HG03095 (cell line): ENCODE measurements at regions not wholly inside any gene's neighbourhood (a gene's known extent, or its start where the extent isn't known, plus 50 kb on each side); places are given as distances from the start of the nearest gene placed in this dataset.
"Not testable (repeated sequence)": the region's sequence is repeated elsewhere in the genome, so short reads cannot be mapped to it uniquely, and the experiment has no call there.

Experiments used
- ATAC-seq: cut with Tn5 transposase; IDR thresholded peaks from one replicate; pipeline ENCODE4 v1.9.1; 2021; ENCODE audit warnings: moderate library complexity; ENCODE audit not compliant: unreplicated experiment

DNA sequence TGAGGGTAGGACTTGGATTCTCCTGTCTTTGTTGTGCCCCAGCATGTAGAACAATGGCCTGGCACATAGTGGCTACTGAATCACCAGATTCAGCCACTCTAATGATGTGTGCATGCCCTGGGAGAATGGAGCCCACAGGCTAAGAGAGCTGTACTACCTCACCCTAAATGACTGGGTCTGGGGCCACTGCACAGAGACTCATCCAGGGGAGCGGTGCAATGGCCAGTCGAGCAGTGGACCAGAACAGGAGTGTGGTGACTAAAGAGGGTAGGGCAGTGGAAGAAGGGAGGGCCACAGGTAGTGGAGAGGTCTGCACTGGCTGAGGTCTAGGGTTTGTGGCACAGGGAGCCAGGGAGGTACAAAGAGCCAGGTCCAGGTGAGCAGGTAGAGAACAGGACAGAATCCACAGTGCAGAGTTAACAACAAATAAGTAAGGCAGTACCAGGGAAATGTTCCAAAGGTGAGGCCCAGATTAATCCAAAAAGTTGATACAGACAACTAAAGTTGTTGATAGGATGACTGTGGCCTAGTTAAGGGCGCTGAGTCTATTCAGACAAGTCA lies 142.7 kb upstream of the ATP11B start:
- no peak for ATAC-seq

DNA sequence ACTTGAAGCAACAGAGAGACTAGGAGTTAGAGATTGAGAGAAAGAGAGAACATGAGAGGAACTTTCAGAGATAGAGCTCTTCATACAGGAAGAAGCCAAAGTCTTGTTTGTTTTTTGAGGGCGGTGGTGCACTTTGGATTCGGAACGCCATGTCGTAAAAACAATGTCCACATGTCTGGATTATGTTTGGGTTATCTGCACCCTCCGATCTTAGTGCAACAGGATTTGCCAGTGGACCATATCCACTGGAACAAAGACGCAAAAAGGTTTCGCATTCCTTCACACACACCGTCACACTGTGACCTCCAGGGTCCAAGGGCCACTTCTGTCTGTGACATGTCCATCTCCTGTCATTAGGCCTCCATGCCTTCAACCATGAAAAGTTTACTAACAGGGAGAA lies 141.8 kb upstream of the ATP11B start:
- no peak for ATAC-seq

DNA sequence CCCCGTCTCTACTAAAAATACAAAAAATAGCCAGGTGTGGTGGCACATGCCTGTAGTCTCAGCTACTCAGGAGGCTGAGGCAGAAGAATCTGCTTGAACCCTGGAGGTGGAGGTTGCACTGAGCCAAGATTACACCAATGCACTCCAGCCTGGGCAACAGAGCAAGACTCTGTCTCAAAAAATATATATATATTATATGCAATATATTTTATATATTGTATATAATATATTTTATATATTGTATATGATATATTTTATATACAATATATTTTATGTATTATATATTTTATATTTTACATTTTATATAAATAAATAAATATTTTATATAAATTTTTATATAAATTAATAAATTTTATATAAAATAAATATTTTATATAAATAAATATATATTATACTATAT lies 140.2 kb upstream of the ATP11B start:
- not testable (repeated sequence) for ATAC-seq

DNA sequence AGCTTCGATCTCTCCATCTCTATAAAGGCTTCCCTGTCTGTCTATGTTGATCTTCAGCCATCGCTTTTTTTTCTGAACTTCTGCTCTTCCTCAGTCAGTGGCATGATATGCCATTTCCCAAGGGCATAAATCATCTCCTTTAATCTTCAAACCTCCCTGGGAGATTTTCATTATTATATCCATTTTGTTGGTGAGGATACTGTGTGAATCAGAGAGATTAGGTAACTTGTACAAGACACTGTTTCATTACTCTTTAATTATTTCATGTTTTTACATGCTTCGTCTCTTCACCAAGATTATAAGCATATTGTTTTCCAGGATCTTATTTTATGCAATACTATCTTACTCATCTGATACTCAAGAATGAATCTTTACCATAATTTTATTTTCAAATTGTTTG lies 124.8 kb upstream of the ATP11B start:
- ATAC-seq, result no peak

DNA sequence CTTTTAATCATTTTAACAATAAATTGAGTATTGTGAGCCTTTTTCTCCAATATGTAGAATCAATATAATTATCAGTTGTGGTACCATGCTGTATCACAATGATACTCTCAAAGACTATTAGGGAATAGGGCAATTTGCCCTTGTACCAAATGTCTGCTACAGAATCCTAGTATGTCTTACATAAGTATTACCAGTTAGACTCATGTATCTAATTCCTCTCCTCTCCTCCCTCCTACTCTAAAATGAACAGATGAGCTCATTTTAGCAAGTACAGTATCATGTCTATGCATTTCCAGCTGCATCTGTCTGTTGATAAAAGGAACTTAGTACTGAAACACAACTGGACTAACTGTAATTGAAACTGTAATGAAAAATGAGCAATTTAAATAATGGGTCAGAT lies 124.3 kb upstream of the ATP11B start:
- ATAC-seq, result no peak

DNA sequence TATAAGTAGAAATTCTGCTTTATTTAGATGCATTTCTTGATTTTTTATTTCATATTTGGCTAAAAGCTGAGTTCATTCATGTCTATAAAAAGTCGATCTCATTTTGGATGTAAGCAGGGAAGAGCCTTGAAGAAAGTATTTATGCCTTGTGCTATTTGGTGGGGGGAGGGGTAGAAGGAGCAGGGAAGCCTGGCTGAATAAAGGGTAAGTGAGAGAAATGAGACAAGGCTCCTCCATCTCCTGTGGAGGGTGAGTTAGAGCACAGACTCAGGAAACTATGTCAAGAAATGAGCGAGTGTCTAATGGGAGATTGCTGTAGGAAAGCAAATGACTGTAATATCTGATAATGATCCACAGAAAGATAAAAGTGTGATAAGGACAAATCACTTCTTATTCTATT lies 121.8 kb upstream of the ATP11B start:
- no peak for ATAC-seq

DNA sequence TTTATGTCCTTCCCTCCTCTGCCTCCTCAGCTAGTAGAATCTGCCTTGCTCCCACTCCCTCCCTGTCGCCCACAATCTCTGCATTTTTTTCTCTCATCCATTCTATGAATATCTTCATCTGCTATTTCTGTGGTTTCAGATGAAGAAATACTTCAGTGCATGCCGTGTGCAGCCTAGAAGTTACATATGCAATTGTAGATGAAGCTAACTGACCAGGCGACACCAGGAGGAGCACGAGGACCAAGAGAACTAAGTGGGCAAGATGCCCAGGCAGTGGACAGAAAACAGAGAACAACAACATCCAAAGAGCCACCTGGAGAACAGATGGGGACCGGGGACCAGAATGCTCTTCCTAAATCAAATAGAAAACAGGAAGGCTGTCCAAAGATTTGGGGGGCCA lies 121.4 kb upstream of the ATP11B start:
- ATAC-seq, result no peak

DNA sequence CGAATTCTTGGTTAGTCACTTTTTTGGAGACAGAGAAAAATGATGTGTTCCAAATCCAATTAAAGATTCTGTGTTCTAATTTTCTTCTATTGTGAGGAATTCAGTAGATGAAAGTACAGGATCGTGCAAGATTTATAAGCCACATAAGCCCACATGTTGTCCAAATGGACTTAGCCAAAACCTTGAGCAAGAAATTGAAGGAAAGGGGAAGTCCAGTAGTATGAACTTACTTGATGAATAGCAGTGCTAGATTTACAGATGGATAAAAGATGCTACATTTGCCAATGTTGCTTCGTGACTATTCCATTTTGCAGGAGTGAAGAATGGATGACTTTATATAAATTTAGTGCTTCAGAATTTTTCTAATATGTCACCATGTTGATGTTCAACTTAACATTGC lies 120.0 kb upstream of the ATP11B start:
- ATAC-seq, result no peak

DNA sequence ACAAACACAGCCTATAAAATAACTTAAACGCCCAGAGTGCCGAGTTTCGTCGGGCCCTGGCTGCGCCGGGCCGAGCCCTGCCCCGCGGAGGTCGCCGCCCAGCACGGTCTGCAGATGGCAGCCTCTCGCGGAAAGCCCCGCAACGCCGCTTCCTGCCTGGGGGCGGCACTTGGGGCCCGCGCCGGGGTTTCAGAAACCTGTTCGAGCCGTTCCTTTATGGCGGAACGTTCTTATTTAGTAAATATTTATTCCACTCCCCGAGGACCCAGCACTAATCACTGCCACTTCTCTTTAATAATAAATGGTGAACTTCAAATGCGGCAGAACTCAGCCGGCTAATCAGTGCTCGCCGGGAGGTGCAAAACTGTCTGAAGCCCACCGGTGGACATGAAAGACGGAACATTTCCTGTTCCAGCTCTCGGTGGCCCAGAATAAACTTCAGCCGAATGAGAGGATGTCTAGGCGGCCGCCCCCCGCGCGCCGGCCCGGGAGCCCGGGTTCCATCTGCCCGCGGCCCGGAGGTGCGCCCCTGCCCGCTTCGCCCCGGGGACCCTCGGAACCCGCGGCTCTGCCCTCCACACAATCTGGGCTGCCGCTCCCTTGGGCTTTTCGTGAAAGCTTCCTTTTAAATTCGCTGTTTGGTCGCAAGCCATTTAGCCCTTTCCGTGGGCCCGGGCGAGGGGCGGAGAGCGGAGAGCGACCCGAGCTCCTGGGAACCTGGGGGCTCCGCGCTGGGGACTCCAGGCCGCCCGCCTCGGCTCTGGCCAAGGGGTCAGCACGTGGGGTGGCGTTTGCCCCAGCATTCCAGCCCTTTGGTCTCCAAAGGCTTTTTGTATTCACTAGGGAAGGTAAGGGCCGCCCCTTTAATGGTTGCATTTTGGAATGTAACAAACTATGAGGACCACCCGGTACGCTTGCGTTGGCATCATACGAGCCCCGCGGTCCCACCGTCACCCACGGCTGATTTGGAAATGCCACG lies 110.8 kb upstream of the ATP11B start:
- peak; percentile 92 for ATAC-seq

DNA sequence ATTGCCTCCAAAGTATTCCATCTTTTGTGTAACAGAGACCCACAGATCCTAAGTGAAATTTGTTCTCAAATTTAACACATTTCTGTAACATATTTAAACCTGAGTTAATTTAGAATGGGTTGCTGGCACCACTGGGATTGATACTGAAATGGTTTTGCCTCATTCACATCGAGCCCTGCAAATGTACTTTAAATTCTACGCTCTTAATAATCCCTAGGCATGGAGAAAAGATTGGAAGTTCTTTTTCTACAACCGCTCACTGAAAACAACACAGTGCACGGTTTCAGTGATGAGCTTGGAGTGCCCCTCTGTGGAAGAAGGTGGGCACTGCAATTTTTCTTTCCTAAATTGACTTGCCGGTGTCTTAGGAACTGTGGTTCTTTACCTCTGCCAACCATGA lies 109.9 kb upstream of the ATP11B start:
- peak; percentile 61 for ATAC-seq

DNA sequence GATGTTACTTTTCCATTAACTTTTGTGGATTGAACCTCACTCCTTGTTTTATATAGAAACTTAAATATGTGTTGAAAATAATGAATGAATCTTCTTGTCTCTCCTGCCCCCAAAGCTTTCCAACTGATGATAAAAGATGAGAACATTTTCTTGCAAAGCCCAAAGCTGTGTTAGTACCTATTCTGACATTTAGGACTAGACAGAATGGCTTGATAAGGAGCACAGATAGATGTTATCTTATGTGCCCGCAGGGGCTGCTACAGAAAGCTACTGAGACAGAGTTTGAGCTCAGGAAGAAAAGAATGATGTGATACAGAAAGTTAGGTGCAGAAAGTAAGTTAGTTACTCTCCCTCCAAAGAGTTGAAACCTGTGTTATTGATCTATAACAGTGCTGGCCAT lies 109.4 kb upstream of the ATP11B start:
- no peak for ATAC-seq

DNA sequence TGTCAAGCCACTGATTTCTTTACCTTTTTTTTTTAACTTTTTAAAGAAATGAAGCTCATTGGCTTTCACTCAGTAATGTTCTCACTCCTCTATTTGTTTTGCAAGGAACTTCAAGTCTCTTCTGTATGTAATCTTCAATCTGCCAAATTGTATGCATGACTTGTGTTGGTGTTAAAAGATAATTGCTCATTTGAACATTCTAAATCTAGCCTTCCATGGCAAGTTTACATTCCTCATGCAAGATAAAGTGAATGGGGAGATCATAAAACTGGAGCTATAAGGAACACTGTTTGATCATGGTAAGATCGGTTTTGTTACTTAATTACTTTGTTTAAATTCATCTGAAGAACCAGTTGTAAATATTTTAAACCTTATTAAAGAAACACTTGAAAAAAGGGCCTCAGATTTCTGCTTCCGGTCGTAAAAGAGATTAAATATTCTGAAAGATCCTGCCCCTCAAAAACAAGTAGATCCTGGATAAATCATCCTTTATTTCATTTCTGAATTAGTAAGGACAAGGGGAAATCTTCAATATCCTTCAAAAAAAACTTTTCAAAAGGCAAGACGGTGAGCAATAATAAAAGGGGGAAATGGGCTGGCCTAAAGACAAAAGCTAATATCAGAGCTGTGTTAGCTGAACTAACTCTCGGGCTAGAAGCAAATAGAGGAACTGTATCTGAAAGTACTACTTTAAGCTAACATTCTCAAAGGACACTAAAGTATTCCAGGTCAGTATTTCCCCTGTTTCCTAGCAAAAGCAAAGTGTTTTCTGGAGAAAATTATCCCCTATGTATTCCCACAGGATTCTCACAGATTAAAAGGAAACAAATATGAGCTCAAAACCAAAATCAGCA lies 107.0 kb upstream of the ATP11B start:
- no peak for ATAC-seq

DNA sequence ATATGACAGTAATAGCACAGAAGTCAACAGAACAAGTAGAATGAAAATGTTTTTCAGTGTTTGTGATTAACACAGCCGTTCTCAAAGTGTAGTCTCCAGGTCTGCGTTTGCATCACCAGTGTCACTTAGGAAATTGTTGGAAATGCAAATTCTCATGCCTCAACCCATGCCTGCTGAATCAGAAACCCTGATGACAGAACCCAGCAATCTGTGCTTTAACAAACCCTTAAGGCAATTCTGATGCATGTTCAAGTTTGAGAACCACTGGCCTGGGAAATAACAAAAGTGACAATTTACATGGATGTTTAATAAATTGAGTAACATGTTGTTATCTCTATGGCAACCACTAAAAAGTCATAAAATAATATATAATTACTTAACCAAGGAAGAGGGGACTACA lies 103.1 kb upstream of the ATP11B start:
- ATAC-seq, result no peak

DNA sequence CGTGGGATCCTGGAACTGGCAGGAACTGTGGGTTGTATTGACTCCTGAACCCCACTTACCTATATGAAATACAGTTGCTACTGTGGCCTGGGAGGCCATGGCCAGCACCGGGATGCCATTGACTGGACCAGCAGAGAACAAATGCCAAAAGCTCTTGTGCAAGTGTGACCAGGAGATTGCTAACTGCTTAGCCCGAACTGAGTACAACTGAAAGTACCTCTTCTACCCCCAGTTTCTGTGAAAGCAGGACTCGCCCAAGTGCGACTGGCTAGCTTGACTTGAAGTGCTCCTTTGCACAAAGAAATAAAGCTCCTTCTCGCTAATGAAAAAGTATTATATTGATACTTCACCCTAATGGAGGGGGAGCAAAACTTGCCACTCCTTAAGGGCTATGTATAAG lies 101.3 kb upstream of the ATP11B start:
- no peak for ATAC-seq

DNA sequence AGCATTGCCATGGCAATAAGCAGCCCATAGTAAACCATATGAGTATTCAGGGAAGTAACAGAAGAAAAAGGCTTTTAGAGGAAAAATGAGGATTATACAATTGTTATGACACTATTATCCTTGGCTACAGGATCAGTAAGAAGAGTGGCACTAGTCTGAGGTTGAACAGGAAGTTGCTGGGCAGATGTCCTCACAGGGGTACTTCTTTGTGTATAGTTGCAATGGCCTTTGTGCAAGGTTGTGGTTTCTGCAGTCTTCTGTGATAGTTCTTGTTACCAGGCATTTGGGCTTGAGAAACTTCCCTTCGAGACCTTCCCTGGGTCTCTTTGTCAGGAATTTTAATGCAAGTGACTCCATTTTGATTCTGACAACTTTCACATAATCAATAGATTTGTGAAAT lies 100.6 kb upstream of the ATP11B start:
- ATAC-seq, result no peak

DNA sequence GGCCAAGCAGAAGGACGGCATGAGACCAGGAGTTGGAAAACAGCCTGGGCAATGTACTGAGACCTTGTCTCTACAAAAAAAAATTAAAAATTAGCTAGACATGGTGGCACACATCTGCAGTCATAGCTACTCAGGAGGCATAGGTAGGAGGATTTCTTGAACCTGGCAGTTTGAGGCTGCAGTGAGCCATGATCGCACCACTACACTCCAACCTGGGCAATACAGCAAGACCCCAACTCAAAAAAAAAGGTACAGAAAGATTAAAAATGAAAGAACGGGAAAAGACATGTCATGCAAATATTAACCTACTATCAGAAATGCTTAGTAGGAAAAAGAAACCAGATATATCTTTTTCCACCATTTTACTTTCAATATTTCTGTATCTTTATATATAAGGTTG lies 99.6 kb upstream of the ATP11B start:
- ATAC-seq, result no peak

DNA sequence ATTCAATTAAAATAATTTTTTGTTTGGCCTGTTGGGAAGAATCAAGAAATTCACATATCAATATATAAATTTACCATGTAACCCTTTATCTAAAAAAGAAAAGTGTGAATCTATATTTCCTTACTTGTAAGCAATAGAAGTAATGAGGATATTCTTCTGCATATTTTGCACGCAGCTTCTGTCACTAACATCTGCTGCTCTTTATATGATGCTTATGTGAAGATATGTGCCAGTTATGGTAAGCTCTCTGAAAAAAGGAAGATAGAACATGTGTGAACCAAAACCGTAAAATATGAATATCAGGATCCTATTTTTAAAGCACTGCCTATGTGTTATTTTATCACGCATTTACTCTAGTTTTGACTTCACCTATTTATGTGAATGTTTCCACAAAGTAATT lies 96.4 kb upstream of the ATP11B start:
- no peak for ATAC-seq

DNA sequence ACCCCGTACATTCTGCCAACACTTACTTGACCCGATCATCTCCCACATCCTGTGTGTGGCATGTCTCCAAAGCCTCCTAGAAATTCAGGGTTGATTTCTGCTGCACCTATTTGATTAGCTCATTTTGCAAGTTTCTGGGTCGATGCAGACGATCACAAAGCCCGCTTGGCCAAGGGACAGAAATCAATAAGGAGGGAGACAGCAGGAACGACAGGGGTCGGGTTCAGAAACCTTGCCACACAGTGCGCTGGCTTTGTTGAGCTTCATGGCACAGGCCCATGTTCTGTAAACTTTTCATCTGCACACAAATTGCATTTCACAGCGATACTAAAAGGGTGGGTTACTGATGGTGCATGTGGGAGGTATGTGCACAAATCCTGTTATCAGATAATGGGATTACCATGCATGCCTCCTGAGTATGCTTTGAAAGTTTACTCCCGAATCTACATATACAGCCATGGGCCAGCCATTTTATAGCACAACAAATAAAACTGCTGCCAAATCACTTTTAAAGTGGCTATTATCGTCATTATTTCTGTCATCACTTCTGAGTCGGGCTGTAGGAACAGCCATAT lies 95.9 kb upstream of the ATP11B start:
- no peak for ATAC-seq

DNA sequence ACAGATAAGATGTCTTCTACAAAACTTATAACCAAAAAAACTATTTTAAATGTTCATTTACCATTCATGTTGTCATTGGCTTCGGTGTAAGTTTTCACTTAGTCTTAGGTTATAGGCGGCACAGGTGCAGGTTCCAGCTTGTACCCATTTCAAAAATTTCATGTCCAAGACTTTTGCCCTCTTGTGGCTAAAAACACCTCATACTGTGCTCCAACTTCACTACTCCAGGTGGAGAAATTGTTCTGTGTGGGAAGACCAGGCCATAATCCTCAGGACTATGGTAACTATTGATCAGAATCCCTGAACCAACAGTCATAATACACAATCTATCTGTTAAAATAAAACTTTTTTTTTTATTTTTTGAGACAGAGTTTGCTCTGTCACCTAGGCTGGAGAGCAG lies 95.2 kb upstream of the ATP11B start:
- no peak for ATAC-seq

DNA sequence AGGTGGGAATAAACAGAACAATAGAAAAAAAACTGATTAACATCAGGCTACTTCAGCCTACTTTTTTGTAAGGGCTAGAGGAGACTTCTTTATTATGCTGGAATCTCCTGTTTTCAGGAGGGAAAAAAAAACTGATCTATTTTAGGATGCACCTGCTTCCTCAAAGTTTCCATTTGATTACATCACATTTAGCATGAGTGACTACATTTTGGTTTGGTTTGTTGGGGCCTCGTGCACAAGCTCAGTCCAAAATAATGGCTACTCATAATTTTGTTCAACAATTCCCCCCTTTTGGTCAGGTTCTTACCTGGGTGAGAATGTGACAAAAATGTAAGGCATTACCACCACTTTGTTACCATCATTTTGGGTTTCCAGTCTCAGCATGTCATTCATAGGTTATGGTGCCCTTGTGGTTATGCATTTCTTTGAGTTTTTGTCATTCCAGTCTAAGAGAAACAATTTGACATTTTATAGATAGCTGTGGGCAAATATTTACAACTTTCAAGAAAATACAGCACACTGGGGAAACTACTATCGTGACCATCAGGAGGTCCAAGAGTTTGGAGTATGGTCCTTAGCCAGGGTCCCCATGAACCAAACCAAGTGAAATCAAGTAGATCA lies 93.6 kb upstream of the ATP11B start:
- ATAC-seq, result no peak

DNA sequence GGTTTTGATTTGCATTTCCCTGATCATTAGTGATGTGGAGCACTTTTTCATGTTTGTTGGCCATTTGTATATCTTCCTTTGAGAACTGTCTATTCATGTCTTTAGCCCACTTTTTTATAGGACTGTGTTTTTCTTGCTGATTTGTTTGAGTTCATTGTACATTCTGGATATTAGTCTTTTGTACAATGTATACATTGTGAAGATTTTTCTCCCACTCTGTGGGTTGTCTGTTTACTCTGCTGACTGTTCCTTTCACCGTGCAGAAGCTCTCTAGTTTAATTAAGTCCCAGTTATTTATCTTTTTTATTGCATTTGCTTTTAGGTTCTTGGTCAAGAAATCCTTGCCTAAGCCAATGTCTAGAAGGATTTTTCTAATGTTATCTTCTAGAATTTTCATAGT lies 91.1 kb upstream of the ATP11B start:
- no peak for ATAC-seq
